ENCODE measurements at regions not wholly inside any gene's neighbourhood (a gene's known extent, or its start where the extent isn't known, plus 50 kb on each side); places are given as distances from the start of the nearest gene placed in this dataset.

DNA sequence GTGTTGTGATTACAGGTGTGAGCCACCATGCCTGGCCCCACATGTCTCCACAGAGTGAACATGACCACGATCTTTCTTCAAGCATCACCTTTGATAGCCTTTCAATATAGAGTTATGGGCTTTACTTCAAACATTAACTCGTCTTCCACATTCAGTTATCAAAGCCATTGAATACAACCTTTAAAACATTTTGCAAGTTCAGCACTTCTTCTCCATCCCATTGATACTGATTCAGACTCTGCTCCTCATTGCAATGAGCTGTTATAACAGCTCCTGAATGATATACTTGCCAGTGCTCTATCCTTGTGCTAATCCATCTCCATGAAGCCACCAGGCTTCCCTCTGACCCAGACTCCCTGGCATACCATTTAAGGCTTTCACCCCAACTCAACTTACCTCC lies 223.5 kb upstream of the EEA1 start:
- no peak for DNase-seq (ENCODE audit: low spot score)
- in situ Hi-C loops (cut with MboI; ENCODE audit: low sequenced_read_pairs, unreplicated experiment), result no loop called here

GRCh38 chr12:93153321-93153720 lies 224.2 kb upstream of the EEA1 start:
- TF ChIP-seq, protein P1, sequence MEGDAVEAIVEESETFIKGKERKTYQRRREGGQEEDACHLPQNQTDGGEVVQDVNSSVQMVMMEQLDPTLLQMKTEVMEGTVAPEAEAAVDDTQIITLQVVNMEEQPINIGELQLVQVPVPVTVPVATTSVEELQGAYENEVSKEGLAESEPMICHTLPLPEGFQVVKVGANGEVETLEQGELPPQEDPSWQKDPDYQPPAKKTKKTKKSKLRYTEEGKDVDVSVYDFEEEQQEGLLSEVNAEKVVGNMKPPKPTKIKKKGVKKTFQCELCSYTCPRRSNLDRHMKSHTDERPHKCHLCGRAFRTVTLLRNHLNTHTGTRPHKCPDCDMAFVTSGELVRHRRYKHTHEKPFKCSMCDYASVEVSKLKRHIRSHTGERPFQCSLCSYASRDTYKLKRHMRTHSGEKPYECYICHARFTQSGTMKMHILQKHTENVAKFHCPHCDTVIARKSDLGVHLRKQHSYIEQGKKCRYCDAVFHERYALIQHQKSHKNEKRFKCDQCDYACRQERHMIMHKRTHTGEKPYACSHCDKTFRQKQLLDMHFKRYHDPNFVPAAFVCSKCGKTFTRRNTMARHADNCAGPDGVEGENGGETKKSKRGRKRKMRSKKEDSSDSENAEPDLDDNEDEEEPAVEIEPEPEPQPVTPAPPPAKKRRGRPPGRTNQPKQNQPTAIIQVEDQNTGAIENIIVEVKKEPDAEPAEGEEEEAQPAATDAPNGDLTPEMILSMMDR (IDR thresholded peaks at IDR 0.05; ENCODE audit: borderline replicate concordance, control extremely low read depth, extremely low read depth, insufficient read depth, missing control alignments), result no peak
- in situ Hi-C loops (cut with MboI; ENCODE audit: low sequenced_read_pairs, unreplicated experiment), result no loop called here
- no peak for DNase-seq (ENCODE audit: low spot score)

More for the DNA sequence above, 223.5 kb upstream of the EEA1 start:
- TF ChIP-seq, protein P1 (IDR thresholded peaks at IDR 0.05; ENCODE audit: borderline replicate concordance, control extremely low read depth, extremely low read depth, insufficient read depth, missing control alignments), result no peak

- TF ChIP-seq, protein P1 (IDR thresholded peaks at IDR 0.05; ENCODE audit: borderline replicate concordance, control extremely low read depth, extremely low read depth, insufficient read depth, missing control alignments), result no peak
- in situ Hi-C loops (cut with MboI; ENCODE audit: low sequenced_read_pairs, unreplicated experiment), result no loop called here
- no peak for DNase-seq (ENCODE audit: low spot score)
These were observed 223.5 kb upstream of the NUDT4 start for GRCh38 chr12:93154096-93154728.

DNA sequence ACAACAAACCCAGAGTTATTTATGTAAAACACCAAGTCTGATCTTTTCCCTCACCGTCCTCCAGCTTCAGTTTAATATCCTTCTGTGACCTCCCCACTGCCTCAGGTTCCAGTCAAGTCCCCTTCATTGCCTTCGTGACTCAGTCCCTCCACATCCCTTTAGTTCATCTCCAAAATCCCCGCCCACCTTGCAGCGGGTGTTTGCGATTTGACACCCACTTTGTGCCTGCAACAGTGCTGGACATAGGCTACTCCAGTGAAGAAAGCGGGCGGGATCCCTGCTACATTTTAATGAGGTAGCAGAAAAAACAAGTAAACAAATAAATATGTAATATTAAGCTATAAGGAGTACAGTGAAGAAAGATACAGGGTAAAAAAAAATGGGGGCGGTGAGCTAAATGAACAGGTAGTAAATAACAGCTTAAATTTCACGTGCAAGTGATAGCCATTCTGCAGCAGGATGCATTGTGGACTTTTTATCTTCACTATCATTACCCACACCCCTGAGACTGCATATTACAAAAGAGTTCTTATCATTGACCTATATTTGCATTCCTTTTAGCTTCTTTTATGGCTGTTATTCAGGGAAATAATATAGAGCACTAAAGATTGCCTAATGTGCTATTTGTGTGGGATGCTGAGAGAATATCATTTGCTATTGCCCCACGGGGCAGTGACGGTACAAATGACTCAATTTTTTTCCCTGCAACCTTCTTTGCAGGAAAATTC lies 222.8 kb upstream of the NUDT4 start:
- TF ChIP-seq, protein P1 (IDR thresholded peaks at IDR 0.05; ENCODE audit: borderline replicate concordance, control extremely low read depth, extremely low read depth, insufficient read depth, missing control alignments), result no peak
- in situ Hi-C loops (cut with MboI; ENCODE audit: low sequenced_read_pairs, unreplicated experiment), result no loop called here
- no peak for DNase-seq (ENCODE audit: low spot score)

GRCh38 chr12:93156086-93156716 lies 221.5 kb upstream of the NUDT4 start:
- TF ChIP-seq, protein P1 (IDR thresholded peaks at IDR 0.05; ENCODE audit: borderline replicate concordance, control extremely low read depth, extremely low read depth, insufficient read depth, missing control alignments), result no peak
- in situ Hi-C loops (cut with MboI; ENCODE audit: low sequenced_read_pairs, unreplicated experiment), result no loop called here
- DNase-seq (ENCODE audit: low spot score), result no peak

- DNase-seq (ENCODE audit: low spot score), result no peak
- in situ Hi-C loops (cut with MboI; ENCODE audit: low sequenced_read_pairs, unreplicated experiment), result no loop called here
- TF ChIP-seq, protein P1 (IDR thresholded peaks at IDR 0.05; ENCODE audit: borderline replicate concordance, control extremely low read depth, extremely low read depth, insufficient read depth, missing control alignments), result no peak
These were observed 220.4 kb upstream of the NUDT4 start for GRCh38 chr12:93157279-93157678.
